ENCODE measurements at regions not wholly inside any gene's neighbourhood (a gene's known extent, or its start where the extent isn't known, plus 50 kb on each side); places are given as distances from the start of the nearest gene placed in this dataset.
"Not testable (repeated sequence)": the region's sequence is repeated elsewhere in the genome, so short reads cannot be mapped to it uniquely, and the experiment has no call there.

GRCh38 chr1:95642035-95642434 lies 408.0 kb downstream of the RWDD3 start:
- Histone ChIP-seq H3K4me1 (no peaks in the 10 kb centered on the region), H3K4me3 (replicated peaks in 1 of 3) (no peak overlapping the region), H3K36me3 (no peaks in the 10 kb centered on the region), H3K27ac (no peak overlapping the region), H3K9me3 (no peaks in the 10 kb centered on the region), H3K27me3 (no peaks in the 10 kb centered on the region)
- intact Hi-C loops (cut with DNase I): no loop called here
- DNase-seq: no peak
- 85 to 88% methylated on average over 2 of the region's 2 CpGs for WGBS, 2 donors
- TF ChIP-seq CTCF (IDR thresholded peaks at IDR 0.05) (no peak), POLR2A (IDR thresholded peaks at IDR 0.05) (no peak)

- Histone ChIP-seq H3K27me3 (no peaks in the 10 kb centered on the region), H3K9me3 (no peaks in the 10 kb centered on the region), H3K4me1 (no peaks in the 10 kb centered on the region), H3K4me3 (replicated peaks in 1 of 3) (no peak overlapping the region), H3K36me3 (no peaks in the 10 kb centered on the region), H3K27ac (no peak overlapping the region)
- 74 to 76% methylated on average over 3 of the region's 3 CpGs for WGBS, 2 donors
- no peak for DNase-seq
- TF ChIP-seq CTCF (IDR thresholded peaks at IDR 0.05) (no peak), POLR2A (IDR thresholded peaks at IDR 0.05) (no peak)
- intact Hi-C loops (cut with DNase I): no loop called here
Observed at GRCh38 chr1:95643071-95643470, 409.1 kb downstream of the RWDD3 start.

GRCh38 chr1:95645126-95645525 lies 411.1 kb downstream of the RWDD3 start:
- H3K27ac ChIP-seq; H3K4me3 ChIP-seq (replicated peaks in 1 of 3); H3K4me1 ChIP-seq; H3K9me3 ChIP-seq; intact Hi-C loops (cut with DNase I); DNase-seq; H3K36me3 ChIP-seq; H3K27me3 ChIP-seq: not testable (repeated sequence)
- 84 to 86% methylated on average over 6 of the region's 6 CpGs for WGBS, 2 donors

- no peaks in the 10 kb centered on the region for H3K36me3 ChIP-seq
- intact Hi-C loops (cut with DNase I): no loop called here
- no peak for DNase-seq
- H3K27me3 ChIP-seq: no peaks in the 10 kb centered on the region
- 88 to 93% methylated on average over 3 of the region's 3 CpGs for WGBS, 2 donors
- no peak overlapping the region for H3K27ac ChIP-seq
- no peaks in the 10 kb centered on the region for H3K4me1 ChIP-seq
- no peaks in the 10 kb centered on the region for H3K9me3 ChIP-seq
- TF ChIP-seq POLR2A (IDR thresholded peaks at IDR 0.05): no peak
- no peak for TF ChIP-seq CTCF (IDR thresholded peaks at IDR 0.05)
- no peak overlapping the region for H3K4me3 ChIP-seq (replicated peaks in 1 of 3)
Observed at GRCh38 chr1:95650631-95651030, 416.6 kb downstream of the RWDD3 start.

- H3K4me3 ChIP-seq (replicated peaks in 1 of 3): no peak overlapping the region
- H3K4me1 ChIP-seq: no peaks in the 10 kb centered on the region
- H3K27me3 ChIP-seq: no peaks in the 10 kb centered on the region
- H3K9me3 ChIP-seq: no peaks in the 10 kb centered on the region
- intact Hi-C loops (cut with DNase I): no loop called here
- H3K36me3 ChIP-seq: no peaks in the 10 kb centered on the region
- no peak overlapping the region for H3K27ac ChIP-seq
- DNase-seq: no peak
- TF ChIP-seq POLR2A (IDR thresholded peaks at IDR 0.05) (no peak), CTCF (IDR thresholded peaks at IDR 0.05) (no peak)
- 77% methylated on average over 8 of the region's 8 CpGs for WGBS, 2 donors
Observed at GRCh38 chr1:95652423-95652965, 418.5 kb downstream of the RWDD3 start.

- Histone ChIP-seq H3K4me1 (no peaks in the 10 kb centered on the region), H3K4me3 (replicated peaks in 1 of 3) (no peak overlapping the region), H3K36me3 (no peaks in the 10 kb centered on the region), H3K27ac (no peak overlapping the region), H3K27me3 (no peaks in the 10 kb centered on the region), H3K9me3 (no peaks in the 10 kb centered on the region)
- DNase-seq: no peak
- WGBS, 2 donors: 76 to 79% methylated on average over 4 of the region's 4 CpGs
- intact Hi-C loops (cut with DNase I): no loop called here
- TF ChIP-seq CTCF (IDR thresholded peaks at IDR 0.05) (no peak), POLR2A (IDR thresholded peaks at IDR 0.05) (no peak)
Observed at GRCh38 chr1:95653618-95654017, 419.6 kb downstream of the RWDD3 start.

All from thyroid gland (tissue), 4 donors.